ENCODE measurements at regions not wholly inside any gene's neighbourhood (a gene's known extent, or its start where the extent isn't known, plus 50 kb on each side); places are given as distances from the start of the nearest gene placed in this dataset.

GRCh38 chr20:58155148-58155925 is 73.1 kb downstream of the ANKRD60 start:
- H3K79me2 ChIP-seq (ENCODE audit: insufficient read depth, low read length), result no peaks in the 10 kb centered on the region
- H3K4me3 ChIP-seq (ENCODE audit: low read depth, low read length, poor library complexity, severe bottlenecking), result no peak overlapping the region
- H3K9ac ChIP-seq (ENCODE audit: low read length), result no peak overlapping the region
- TF ChIP-seq, protein P1, sequence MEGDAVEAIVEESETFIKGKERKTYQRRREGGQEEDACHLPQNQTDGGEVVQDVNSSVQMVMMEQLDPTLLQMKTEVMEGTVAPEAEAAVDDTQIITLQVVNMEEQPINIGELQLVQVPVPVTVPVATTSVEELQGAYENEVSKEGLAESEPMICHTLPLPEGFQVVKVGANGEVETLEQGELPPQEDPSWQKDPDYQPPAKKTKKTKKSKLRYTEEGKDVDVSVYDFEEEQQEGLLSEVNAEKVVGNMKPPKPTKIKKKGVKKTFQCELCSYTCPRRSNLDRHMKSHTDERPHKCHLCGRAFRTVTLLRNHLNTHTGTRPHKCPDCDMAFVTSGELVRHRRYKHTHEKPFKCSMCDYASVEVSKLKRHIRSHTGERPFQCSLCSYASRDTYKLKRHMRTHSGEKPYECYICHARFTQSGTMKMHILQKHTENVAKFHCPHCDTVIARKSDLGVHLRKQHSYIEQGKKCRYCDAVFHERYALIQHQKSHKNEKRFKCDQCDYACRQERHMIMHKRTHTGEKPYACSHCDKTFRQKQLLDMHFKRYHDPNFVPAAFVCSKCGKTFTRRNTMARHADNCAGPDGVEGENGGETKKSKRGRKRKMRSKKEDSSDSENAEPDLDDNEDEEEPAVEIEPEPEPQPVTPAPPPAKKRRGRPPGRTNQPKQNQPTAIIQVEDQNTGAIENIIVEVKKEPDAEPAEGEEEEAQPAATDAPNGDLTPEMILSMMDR (IDR thresholded peaks at IDR 0.05; ENCODE audit: low read length), result peak; percentile 12; the same call in 1 of the 2 replicates
- TF ChIP-seq EZH2 (IDR thresholded peaks at IDR 0.05; ENCODE audit: borderline replicate concordance, low read length), result no peak
- H3K36me3 ChIP-seq (ENCODE audit: insufficient read depth, low read length), result no peaks in the 10 kb centered on the region
- no peaks in the 10 kb centered on the region for H3K9me3 ChIP-seq (ENCODE audit: low read length)
- H3K27me3 ChIP-seq (ENCODE audit: insufficient read depth, low read length), result no peaks in the 10 kb centered on the region; the same call in 1 of the 2 replicates
- no peaks in the 10 kb centered on the region for H3K9me2 ChIP-seq (ENCODE audit: low read depth, low read length)
- H3K4me2 ChIP-seq (ENCODE audit: low read length), result no peak overlapping the region
- no peaks in the 10 kb centered on the region for H4K20me1 ChIP-seq (ENCODE audit: insufficient read depth, low read length)
- no peak overlapping the region for H2AFZ ChIP-seq (ENCODE audit: low read length)
- no peaks in the 10 kb centered on the region for H3F3A ChIP-seq (ENCODE audit: insufficient read depth, low read length)
- H3K4me1 ChIP-seq (ENCODE audit: insufficient read depth, low read length, severe bottlenecking), result no peaks in the 10 kb centered on the region
- H3K27ac ChIP-seq (ENCODE audit: low read depth, low read length, poor library complexity, severe bottlenecking), result no peak overlapping the region

- no peaks in the 10 kb centered on the region for H3K9me2 ChIP-seq (ENCODE audit: low read depth, low read length)
- H3K4me3 ChIP-seq (ENCODE audit: low read depth, low read length, poor library complexity, severe bottlenecking), result no peak overlapping the region
- H3K4me2 ChIP-seq (ENCODE audit: low read length), result no peak overlapping the region
- H3K27ac ChIP-seq (ENCODE audit: low read depth, low read length, poor library complexity, severe bottlenecking), result no peak overlapping the region
- no peaks in the 10 kb centered on the region for H3K79me2 ChIP-seq (ENCODE audit: insufficient read depth, low read length)
- no peaks in the 10 kb centered on the region for H3K4me1 ChIP-seq (ENCODE audit: insufficient read depth, low read length, severe bottlenecking)
- H3F3A ChIP-seq (ENCODE audit: insufficient read depth, low read length), result no peaks in the 10 kb centered on the region
- H3K27me3 ChIP-seq (ENCODE audit: insufficient read depth, low read length), result no peaks in the 10 kb centered on the region; the same call in 1 of the 2 replicates
- no peak for TF ChIP-seq EZH2 (IDR thresholded peaks at IDR 0.05; ENCODE audit: borderline replicate concordance, low read length)
- TF ChIP-seq, protein P1 (IDR thresholded peaks at IDR 0.05; ENCODE audit: low read length), result no peak
- no peak overlapping the region for H2AFZ ChIP-seq (ENCODE audit: low read length)
- no peak overlapping the region for H3K9ac ChIP-seq (ENCODE audit: low read length)
- no peaks in the 10 kb centered on the region for H4K20me1 ChIP-seq (ENCODE audit: insufficient read depth, low read length)
- no peaks in the 10 kb centered on the region for H3K9me3 ChIP-seq (ENCODE audit: low read length)
- H3K36me3 ChIP-seq (ENCODE audit: insufficient read depth, low read length), result no peaks in the 10 kb centered on the region
Measured at GRCh38 chr20:58154113-58154512, 74.3 kb downstream of the ANKRD60 start.

- Histone ChIP-seq H4K20me1 (ENCODE audit: insufficient read depth, low read length) (no peaks in the 10 kb centered on the region), H3K79me2 (ENCODE audit: insufficient read depth, low read length) (no peaks in the 10 kb centered on the region), H3F3A (ENCODE audit: insufficient read depth, low read length) (no peaks in the 10 kb centered on the region), H3K4me1 (ENCODE audit: insufficient read depth, low read length, severe bottlenecking) (no peaks in the 10 kb centered on the region), H3K9me3 (ENCODE audit: low read length) (no peaks in the 10 kb centered on the region), H3K27me3 (ENCODE audit: insufficient read depth, low read length) (no peaks in the 10 kb centered on the region; the same call in 1 of the 2 replicates), H3K4me3 (ENCODE audit: low read depth, low read length, poor library complexity, severe bottlenecking) (no peak overlapping the region), H3K9me2 (ENCODE audit: low read depth, low read length) (no peaks in the 10 kb centered on the region), H3K4me2 (ENCODE audit: low read length) (no peak overlapping the region), H3K9ac (ENCODE audit: low read length) (no peak overlapping the region), H2AFZ (ENCODE audit: low read length) (no peak overlapping the region), H3K36me3 (ENCODE audit: insufficient read depth, low read length) (no peaks in the 10 kb centered on the region), H3K27ac (ENCODE audit: low read depth, low read length, poor library complexity, severe bottlenecking) (no peak overlapping the region)
- no peak for TF ChIP-seq EZH2 (IDR thresholded peaks at IDR 0.05; ENCODE audit: borderline replicate concordance, low read length)
- TF ChIP-seq, protein P1 (IDR thresholded peaks at IDR 0.05; ENCODE audit: low read length), result no peak
Measured at GRCh38 chr20:58153121-58153520, 75.3 kb downstream of the ANKRD60 start.

Measured in OCI-LY1 (cell line).